Gastroesophageal sphincter (tissue), 4 donors: ENCODE measurements at regions not wholly inside any gene's neighbourhood (a gene's known extent, or its start where the extent isn't known, plus 50 kb on each side); places are given as distances from the start of the nearest gene placed in this dataset.

Experiments used
- ATAC-seq: fragments of 150-250 bp; one replicate; pipeline ENCODE4 v1.9.1; 2016; ENCODE audit warnings: mild to moderate bottlenecking, moderate library complexity
- H3K27ac ChIP-seq, 4 donors: fragments of 200-600 bp; sonication (generic) in 3 of 4; 1 replicate in 3 of 4; 2 replicates in 1 of 4; pipeline ENCODE4 v1.5.1; 2016 to 2019
- H3K27me3 ChIP-seq: fragments of 200-600 bp; sonication (generic); one replicate; pipeline ENCODE4 v1.5.1; 2019
- H3K36me3 ChIP-seq, 2 donors: fragments of 200-600 bp; sonication (generic); one replicate each; pipeline ENCODE4 v1.5.1; 2019; ENCODE audit warnings: control low read depth in 1 of 2
- H3K4me1 ChIP-seq, 3 donors: fragments of 200-600 bp; sonication (generic); 1 replicate in 2 of 3; 2 replicates in 1 of 3; pipeline ENCODE4 v1.5.1; 2016 to 2019; ENCODE audit warnings: control low read depth in 2 of 3
- H3K4me3 ChIP-seq, 2 donors: fragments of 200-600 bp; sonication (generic); one replicate each; pipeline ENCODE4 v1.5.1; 2019; ENCODE audit warnings: mild to moderate bottlenecking in 1 of 2, moderate library complexity in 1 of 2
- H3K9me3 ChIP-seq, 3 donors: fragments of 200-600 bp; sonication (generic); one replicate each; pipeline ENCODE4 v1.5.1; 2017 to 2019; ENCODE audit warnings: control low read depth in 2 of 3
- EP300 ChIP-seq: sonication (generic); formaldehyde crosslinking; IDR thresholded peaks from one replicate; pipeline ENCODE4 v1.6.1; 2017; ENCODE audit warnings: antibody characterized with exemption, mild to moderate bottlenecking
- POLR2A ChIP-seq, 2 donors: fragments of 450-650 bp; IDR thresholded peaks; one replicate each; pipeline ENCODE4 v1.6.1; 2017; ENCODE audit warnings: antibody characterized with exemption in 2 of 2, mild to moderate bottlenecking in 2 of 2, moderate library complexity in 1 of 2
- POLR2AphosphoS5 ChIP-seq: sonication (generic); formaldehyde crosslinking; IDR thresholded peaks from one replicate; pipeline ENCODE4 v1.6.1; 2017; ENCODE audit warnings: antibody characterized with exemption
- WGBS, 2 donors: methylation state at CpG; one replicate each; pipeline ENCODE4 v1.1.5; 2018; ENCODE audit warnings: low coverage in 1 of 2; 5-methylcytosine and 5-hydroxymethylcytosine counted together
- TF ChIP-seq, protein P1 (sequence below), 4 experiments: fragments of 200-600 bp in 2 of 4; fragments of 450-650 bp in 2 of 4; sonication (generic) in 1 of 4; IDR thresholded peaks; one replicate each; pipeline ENCODE4 v1.5.1; 2017 to 2019; ENCODE audit warnings: antibody characterized with exemption in 4 of 4, mild to moderate bottlenecking in 2 of 4, moderate library complexity in 2 of 4

DNA sequence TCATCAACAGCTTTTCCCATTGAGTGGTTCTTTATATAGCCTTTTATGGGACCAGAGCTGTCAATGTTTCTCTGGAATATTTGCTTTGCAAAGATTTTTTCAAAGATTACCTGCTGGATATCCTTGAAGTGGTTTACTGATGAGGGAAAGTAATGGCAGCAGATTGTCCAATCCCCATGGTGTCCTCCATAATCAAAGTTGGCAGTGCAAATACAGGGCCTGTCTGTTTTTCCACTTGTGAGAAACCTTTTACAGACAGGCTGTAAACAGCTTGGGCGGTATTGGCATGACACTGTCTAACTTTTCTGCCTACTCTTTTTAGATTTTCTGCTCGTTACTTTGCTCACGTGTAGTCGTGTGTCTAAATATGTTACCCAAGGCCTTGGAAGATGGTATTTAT lies 641.9 kb upstream of the NR3C2 start:
- Histone ChIP-seq H3K4me1 (no peaks in the 10 kb centered on the region), H3K36me3 (no peaks in the 10 kb centered on the region), H3K27me3 (no peaks in the 10 kb centered on the region), H3K27ac (no peak overlapping the region), H3K4me3 (no peak overlapping the region), H3K9me3 (no peaks in the 10 kb centered on the region)
- 94 to 98% methylated on average over 4 of the region's 4 CpGs for WGBS, 2 donors
- TF ChIP-seq, protein P1, sequence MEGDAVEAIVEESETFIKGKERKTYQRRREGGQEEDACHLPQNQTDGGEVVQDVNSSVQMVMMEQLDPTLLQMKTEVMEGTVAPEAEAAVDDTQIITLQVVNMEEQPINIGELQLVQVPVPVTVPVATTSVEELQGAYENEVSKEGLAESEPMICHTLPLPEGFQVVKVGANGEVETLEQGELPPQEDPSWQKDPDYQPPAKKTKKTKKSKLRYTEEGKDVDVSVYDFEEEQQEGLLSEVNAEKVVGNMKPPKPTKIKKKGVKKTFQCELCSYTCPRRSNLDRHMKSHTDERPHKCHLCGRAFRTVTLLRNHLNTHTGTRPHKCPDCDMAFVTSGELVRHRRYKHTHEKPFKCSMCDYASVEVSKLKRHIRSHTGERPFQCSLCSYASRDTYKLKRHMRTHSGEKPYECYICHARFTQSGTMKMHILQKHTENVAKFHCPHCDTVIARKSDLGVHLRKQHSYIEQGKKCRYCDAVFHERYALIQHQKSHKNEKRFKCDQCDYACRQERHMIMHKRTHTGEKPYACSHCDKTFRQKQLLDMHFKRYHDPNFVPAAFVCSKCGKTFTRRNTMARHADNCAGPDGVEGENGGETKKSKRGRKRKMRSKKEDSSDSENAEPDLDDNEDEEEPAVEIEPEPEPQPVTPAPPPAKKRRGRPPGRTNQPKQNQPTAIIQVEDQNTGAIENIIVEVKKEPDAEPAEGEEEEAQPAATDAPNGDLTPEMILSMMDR (IDR thresholded peaks at IDR 0.05), result no peak
- no peak for TF ChIP-seq EP300
- TF ChIP-seq POLR2A (IDR thresholded peaks at IDR 0.05), result no peak
- no peak for TF ChIP-seq POLR2AphosphoS5
- ATAC-seq, result no peak

DNA sequence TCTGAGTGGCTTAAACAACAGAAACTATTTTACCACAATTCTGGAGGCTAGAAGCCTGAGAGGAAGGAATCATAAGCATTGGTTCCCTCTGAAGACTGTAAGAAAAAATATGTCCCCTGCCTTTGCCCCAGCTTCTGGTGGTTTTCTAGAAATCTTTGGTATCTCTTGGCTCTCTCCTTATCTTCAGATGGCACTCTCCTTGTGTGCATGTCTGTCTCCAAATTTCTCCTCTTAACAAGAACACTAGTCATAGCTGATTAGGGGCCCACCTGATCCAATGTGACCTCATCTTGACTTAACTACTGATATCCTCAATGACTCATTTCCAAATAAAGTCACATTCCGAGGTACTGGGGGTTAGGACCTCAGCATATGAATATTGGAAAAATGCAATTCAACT lies 635.0 kb upstream of the NR3C2 start:
- Histone ChIP-seq H3K27ac (no peak overlapping the region), H3K4me1 (no peaks in the 10 kb centered on the region), H3K27me3 (no peaks in the 10 kb centered on the region), H3K9me3 (no peaks in the 10 kb centered on the region), H3K4me3 (no peak overlapping the region), H3K36me3 (no peaks in the 10 kb centered on the region)
- WGBS, 2 donors, result 61 to 88% methylated on average over 1 of the region's 1 CpG
- TF ChIP-seq POLR2A (IDR thresholded peaks at IDR 0.05), result no peak
- no peak for TF ChIP-seq EP300
- TF ChIP-seq, protein P1 (IDR thresholded peaks at IDR 0.05), result no peak
- TF ChIP-seq POLR2AphosphoS5, result no peak
- ATAC-seq, result no peak

DNA sequence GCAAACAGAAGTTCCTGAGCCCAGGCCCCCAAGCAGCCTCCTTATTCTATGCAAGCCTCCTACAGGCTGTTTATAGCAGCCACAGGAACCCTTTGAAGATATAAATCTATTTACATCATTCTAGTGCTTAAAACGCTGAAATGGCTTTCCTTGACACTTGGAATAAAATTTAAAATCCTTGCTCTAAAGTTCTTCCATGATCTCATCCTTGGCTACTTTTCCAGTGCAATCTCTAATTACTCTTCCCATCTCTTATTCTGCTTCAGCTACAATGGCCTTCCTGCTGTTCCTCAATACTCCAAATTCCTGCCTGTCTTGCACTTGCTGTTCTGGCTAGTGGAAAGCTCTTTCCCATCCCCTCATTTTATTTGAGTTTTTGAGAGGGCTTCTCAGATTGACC lies 634.2 kb upstream of the NR3C2 start:
- H3K4me3 ChIP-seq, result no peak overlapping the region
- ATAC-seq, result no peak
- no peaks in the 10 kb centered on the region for H3K9me3 ChIP-seq
- no peaks in the 10 kb centered on the region for H3K36me3 ChIP-seq
- TF ChIP-seq POLR2A (IDR thresholded peaks at IDR 0.05), result no peak
- TF ChIP-seq EP300, result no peak
- TF ChIP-seq, protein P1 (IDR thresholded peaks at IDR 0.05), result no peak
- no peak for TF ChIP-seq POLR2AphosphoS5
- 13 to 15% methylated on average over 1 of the region's 1 CpG for WGBS, 2 donors
- H3K4me1 ChIP-seq, result no peaks in the 10 kb centered on the region
- H3K27me3 ChIP-seq, result no peaks in the 10 kb centered on the region
- H3K27ac ChIP-seq, result no peak overlapping the region

DNA sequence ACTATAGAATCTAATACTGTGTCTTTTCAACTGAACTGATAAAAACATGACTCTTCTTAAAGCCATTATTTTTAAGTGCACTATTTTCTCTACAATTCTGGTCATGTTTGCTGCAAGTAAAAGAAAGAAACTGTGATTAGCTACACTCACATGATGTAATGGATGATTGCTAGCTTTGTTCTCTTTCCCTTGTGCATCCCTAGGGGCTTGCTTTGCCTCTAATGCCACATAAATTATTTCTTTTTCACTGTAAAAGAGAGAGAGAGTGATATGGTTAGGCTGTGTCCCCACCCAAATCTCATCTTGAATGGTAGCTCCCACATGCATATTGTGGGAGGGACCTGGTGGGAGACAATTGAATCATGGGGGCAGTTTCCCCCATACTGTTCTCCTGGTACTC lies 630.2 kb upstream of the NR3C2 start:
- no peak for ATAC-seq
- no peak for TF ChIP-seq POLR2AphosphoS5
- TF ChIP-seq EP300, result no peak
- TF ChIP-seq, protein P1 (IDR thresholded peaks at IDR 0.05), result no peak
- no peak for TF ChIP-seq POLR2A (IDR thresholded peaks at IDR 0.05)
- H3K4me1 ChIP-seq, result no peaks in the 10 kb centered on the region

DNA sequence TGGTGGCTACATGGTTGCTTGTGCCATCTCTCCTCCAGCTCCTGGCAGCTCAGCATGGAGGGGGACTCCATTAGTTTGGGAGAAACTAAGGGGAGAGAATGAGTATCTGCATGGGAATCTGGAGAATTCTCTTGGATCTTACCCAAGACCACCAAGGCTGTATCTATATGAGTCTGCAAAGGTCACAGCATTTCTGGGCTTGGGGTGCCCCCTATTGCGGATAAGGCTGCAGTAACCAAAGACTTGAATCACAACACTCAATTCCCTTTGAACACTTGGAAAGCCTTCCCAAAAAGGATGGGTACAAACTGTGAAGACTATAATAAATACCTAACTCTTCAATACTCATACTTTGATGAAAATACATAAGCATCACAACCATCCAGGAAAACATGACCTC lies 623.5 kb upstream of the NR3C2 start:
- no peak overlapping the region for H3K27ac ChIP-seq
- peaks cover 0 to 6% (median 0%) of the 10 kb centered on the region in 3 donors for H3K9me3 ChIP-seq
- no peaks in the 10 kb centered on the region for H3K4me1 ChIP-seq
- ATAC-seq, result no peak
- H3K4me3 ChIP-seq, result no peak overlapping the region
- WGBS, 2 donors, result 56 to 100% methylated on average over 1 of the region's 1 CpG
- TF ChIP-seq, protein P1 (IDR thresholded peaks at IDR 0.05), result no peak
- TF ChIP-seq POLR2AphosphoS5, result no peak
- no peak for TF ChIP-seq EP300
- no peak for TF ChIP-seq POLR2A (IDR thresholded peaks at IDR 0.05)
- H3K27me3 ChIP-seq, result no peaks in the 10 kb centered on the region
- no peaks in the 10 kb centered on the region for H3K36me3 ChIP-seq

More for the DNA sequence above, 630.2 kb upstream of the NR3C2 start:
- Histone ChIP-seq H3K9me3 (peaks cover 0 to 5% (median 0%) of the 10 kb centered on the region in 3 donors), H3K4me3 (no peak overlapping the region), H3K36me3 (no peaks in the 10 kb centered on the region), H3K27ac (no peak overlapping the region), H3K27me3 (no peaks in the 10 kb centered on the region)
